ENCODE measurements at regions not wholly inside any gene's neighbourhood (a gene's known extent, or its start where the extent isn't known, plus 50 kb on each side); places are given as distances from the start of the nearest gene placed in this dataset.

- TF ChIP-seq POLR2A (IDR thresholded peaks at IDR 0.05; ENCODE audit: low read depth, low read length) (no peak), EZH2 (IDR thresholded peaks at IDR 0.05; ENCODE audit: borderline replicate concordance, low read depth, low read length, severe bottlenecking) (no peak), MYC (IDR thresholded peaks at IDR 0.05; ENCODE audit: low read depth, low read length) (no peak), POLR2AphosphoS5 (IDR thresholded peaks at IDR 0.05; ENCODE audit: insufficient read depth, low read depth, low read length) (no peak), GATA2 (IDR thresholded peaks at IDR 0.05; ENCODE audit: insufficient read depth, insufficient read length, low read depth, low read length) (no peak), JUN (IDR thresholded peaks at IDR 0.05; ENCODE audit: borderline replicate concordance, insufficient read depth, insufficient read length, low read depth) (no peak), MAX (IDR thresholded peaks at IDR 0.05; ENCODE audit: insufficient read depth, insufficient read length) (no peak), CTCF (IDR thresholded peaks at IDR 0.05; ENCODE audit: extremely low read depth in 1 of 2, insufficient read depth in 1 of 2, low read depth in 1 of 2, low read length in 2 of 2) (no peak), FOS (IDR thresholded peaks at IDR 0.05; ENCODE audit: borderline replicate concordance, insufficient read depth, low read length) (no peak)
- ChIA-PET CTCF (no interaction called here), POLR2A (no interaction called here)
- Histone ChIP-seq H3K9me3 (replicated peaks; ENCODE audit: control insufficient read depth, insufficient read depth, low read length) (no peaks in the 10 kb centered on the region), H3K27ac (ENCODE audit: insufficient read depth, low read depth, low read length) (no peak overlapping the region), H4K20me1 (replicated peaks; ENCODE audit: control insufficient read depth, extremely low read depth, insufficient read depth, low read length) (no peaks in the 10 kb centered on the region), H3K79me2 (ENCODE audit: control insufficient read depth, insufficient read depth, low read length) (no peaks in the 10 kb centered on the region), H3K9me1 (replicated peaks; ENCODE audit: control insufficient read depth, extremely low read depth, insufficient read depth, low read length) (no peaks in the 10 kb centered on the region), H3K27me3 (ENCODE audit: control insufficient read depth in 2 of 2, insufficient read depth in 2 of 2, low read length in 2 of 2) (no peaks in the 10 kb centered on the region), H3K4me3 (replicated peaks in 1 of 3; ENCODE audit: insufficient read depth in 1 of 3, low read depth in 1 of 3, low read length in 3 of 3) (no peak overlapping the region), H3K9ac (replicated peaks; ENCODE audit: extremely low read depth, insufficient read depth, low read length) (no peak overlapping the region), H2AFZ (ENCODE audit: low read depth, low read length) (no peak overlapping the region), H3K4me1 (ENCODE audit: control insufficient read depth, extremely low read depth, insufficient read depth, low read length) (peaks cover 15% of the 10 kb centered on the region), H3K36me3 (ENCODE audit: control insufficient read depth in 2 of 2, extremely low read depth in 1 of 2, insufficient read depth in 2 of 2, low read length in 2 of 2) (no peaks in the 10 kb centered on the region), H3K4me2 (ENCODE audit: insufficient read depth, low read length) (no peak overlapping the region)
- no TSS peak for BruUV-seq (replicated peaks)
- intact Hi-C loops (cut with micrococcal nuclease): loop anchor here (10.0 kb wide), 1 partner anchor 1374 kb away; the partner anchor contains the start of gene MID1IP1
- no peak for FAIRE-seq
- peak; percentile 47 for DNase-seq (ENCODE audit: low read depth, low spot score)
- dilution Hi-C loops (cut with MboI; ENCODE audit: extremely low pct_ligation_motif_present, low sequenced_read_pairs): no loop called here
Observed at GRCh38 chrX:40179283-40179682, 81.5 kb upstream of the BCOR start.

All from endothelial cell of umbilical vein (primary cell).